ENCODE measurements at regions not wholly inside any gene's neighbourhood (a gene's known extent, or its start where the extent isn't known, plus 50 kb on each side); places are given as distances from the start of the nearest gene placed in this dataset.

DNA sequence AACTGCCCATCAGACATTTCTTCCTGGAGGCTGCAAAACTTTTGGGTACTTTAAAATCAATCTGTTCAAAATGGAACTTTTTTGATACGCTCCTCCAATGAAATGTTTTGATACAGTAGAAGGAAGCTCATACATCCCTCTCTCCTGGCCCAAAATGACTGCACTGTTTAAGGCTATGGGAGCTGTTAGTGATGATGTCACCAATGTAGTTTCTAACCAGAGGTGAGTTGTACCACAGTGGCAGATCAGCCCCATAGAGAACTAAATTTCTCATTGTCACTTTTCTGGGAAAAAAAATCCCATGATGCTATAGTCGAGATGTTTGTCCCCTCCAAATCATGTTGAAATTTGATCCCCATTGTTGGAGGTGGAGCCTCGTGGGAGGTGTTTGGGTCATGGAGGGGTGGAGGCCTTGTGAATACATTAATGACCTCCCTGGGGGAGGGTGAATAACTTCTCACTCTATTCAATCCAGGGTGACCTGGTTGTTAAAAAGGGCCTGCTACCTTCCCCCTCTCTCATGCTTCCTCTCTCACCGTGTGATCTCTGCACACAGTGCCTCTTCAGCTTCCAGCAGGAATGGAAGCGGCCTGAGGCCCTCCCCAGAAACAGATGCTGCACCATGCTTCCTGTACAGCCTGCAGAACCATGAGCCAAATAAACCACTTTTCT, 117.4 kb upstream of the NPAS2 start:
- no peak for TF ChIP-seq EZH2 (IDR thresholded peaks at IDR 0.05)
- TF ChIP-seq, protein P1, sequence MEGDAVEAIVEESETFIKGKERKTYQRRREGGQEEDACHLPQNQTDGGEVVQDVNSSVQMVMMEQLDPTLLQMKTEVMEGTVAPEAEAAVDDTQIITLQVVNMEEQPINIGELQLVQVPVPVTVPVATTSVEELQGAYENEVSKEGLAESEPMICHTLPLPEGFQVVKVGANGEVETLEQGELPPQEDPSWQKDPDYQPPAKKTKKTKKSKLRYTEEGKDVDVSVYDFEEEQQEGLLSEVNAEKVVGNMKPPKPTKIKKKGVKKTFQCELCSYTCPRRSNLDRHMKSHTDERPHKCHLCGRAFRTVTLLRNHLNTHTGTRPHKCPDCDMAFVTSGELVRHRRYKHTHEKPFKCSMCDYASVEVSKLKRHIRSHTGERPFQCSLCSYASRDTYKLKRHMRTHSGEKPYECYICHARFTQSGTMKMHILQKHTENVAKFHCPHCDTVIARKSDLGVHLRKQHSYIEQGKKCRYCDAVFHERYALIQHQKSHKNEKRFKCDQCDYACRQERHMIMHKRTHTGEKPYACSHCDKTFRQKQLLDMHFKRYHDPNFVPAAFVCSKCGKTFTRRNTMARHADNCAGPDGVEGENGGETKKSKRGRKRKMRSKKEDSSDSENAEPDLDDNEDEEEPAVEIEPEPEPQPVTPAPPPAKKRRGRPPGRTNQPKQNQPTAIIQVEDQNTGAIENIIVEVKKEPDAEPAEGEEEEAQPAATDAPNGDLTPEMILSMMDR (IDR thresholded peaks at IDR 0.05), result no peak
